ENCODE measurements at regions not wholly inside any gene's neighbourhood (a gene's known extent, or its start where the extent isn't known, plus 50 kb on each side); places are given as distances from the start of the nearest gene placed in this dataset.

GRCh38 chr18:25795213-25795612 is 295.2 kb downstream of the SS18 start:
- intact Hi-C loops (cut with DNase I): no loop called here
- no peak for ATAC-seq
- no peak overlapping the region for H3K27ac ChIP-seq
- H3K27me3 ChIP-seq: no peaks in the 10 kb centered on the region
- no peak overlapping the region for H3K4me3 ChIP-seq
- no peaks in the 10 kb centered on the region for H3K36me3 ChIP-seq
- DNase-seq: no peak
- H3K4me1 ChIP-seq: no peaks in the 10 kb centered on the region
- no peak for TF ChIP-seq CTCF (IDR thresholded peaks at IDR 0.05)
- no peaks in the 10 kb centered on the region for H3K9me3 ChIP-seq

- no peaks in the 10 kb centered on the region for H3K27me3 ChIP-seq
- no peaks in the 10 kb centered on the region for H3K4me1 ChIP-seq
- DNase-seq: no peak
- TF ChIP-seq CTCF (IDR thresholded peaks at IDR 0.05): no peak
- no peaks in the 10 kb centered on the region for H3K9me3 ChIP-seq
- no peaks in the 10 kb centered on the region for H3K36me3 ChIP-seq
- ATAC-seq: no peak
- H3K4me3 ChIP-seq: no peak overlapping the region
- H3K27ac ChIP-seq: no peak overlapping the region
- intact Hi-C loops (cut with DNase I): no loop called here
Observed at GRCh38 chr18:25787276-25787675, 303.1 kb downstream of the SS18 start.

- no peak for ATAC-seq
- Histone ChIP-seq H3K27me3 (no peaks in the 10 kb centered on the region), H3K9me3 (no peaks in the 10 kb centered on the region), H3K4me3 (no peak overlapping the region), H3K27ac (no peak overlapping the region), H3K36me3 (no peaks in the 10 kb centered on the region), H3K4me1 (no peaks in the 10 kb centered on the region)
- intact Hi-C loops (cut with DNase I): no loop called here
- no peak for TF ChIP-seq CTCF (IDR thresholded peaks at IDR 0.05)
- DNase-seq: no peak
Observed at GRCh38 chr18:25786758-25787157, 303.7 kb downstream of the SS18 start.

GRCh38 chr18:25780105-25780504 is 310.3 kb downstream of the SS18 start:
- H3K4me3 ChIP-seq: no peak overlapping the region
- no peak for TF ChIP-seq CTCF (IDR thresholded peaks at IDR 0.05)
- H3K9me3 ChIP-seq: no peaks in the 10 kb centered on the region
- ATAC-seq (no peak), DNase-seq (no peak)
- intact Hi-C loops (cut with DNase I): no loop called here
- H3K27ac ChIP-seq: no peak overlapping the region
- no peaks in the 10 kb centered on the region for H3K4me1 ChIP-seq
- H3K36me3 ChIP-seq: no peaks in the 10 kb centered on the region
- H3K27me3 ChIP-seq: no peaks in the 10 kb centered on the region

- ATAC-seq (no peak), DNase-seq (no peak)
- H3K9me3 ChIP-seq: no peaks in the 10 kb centered on the region
- intact Hi-C loops (cut with DNase I): no loop called here
- no peaks in the 10 kb centered on the region for H3K36me3 ChIP-seq
- no peaks in the 10 kb centered on the region for H3K27me3 ChIP-seq
- no peak overlapping the region for H3K4me3 ChIP-seq
- no peak overlapping the region for H3K27ac ChIP-seq
- H3K4me1 ChIP-seq: no peaks in the 10 kb centered on the region
- TF ChIP-seq CTCF (IDR thresholded peaks at IDR 0.05): no peak
Observed at GRCh38 chr18:25771796-25772195, 318.6 kb downstream of the SS18 start.

- no peak for TF ChIP-seq CTCF (IDR thresholded peaks at IDR 0.05)
- Histone ChIP-seq H3K27ac (no peak overlapping the region), H3K9me3 (no peaks in the 10 kb centered on the region), H3K4me1 (no peaks in the 10 kb centered on the region), H3K4me3 (no peak overlapping the region), H3K27me3 (no peaks in the 10 kb centered on the region), H3K36me3 (no peaks in the 10 kb centered on the region)
- intact Hi-C loops (cut with DNase I): no loop called here
- DNase-seq (no peak), ATAC-seq (no peak)
Observed at GRCh38 chr18:25764777-25765176, 325.6 kb downstream of the SS18 start.

All from upper lobe of right lung (tissue), 1 donor.